ENCODE measurements at regions not wholly inside any gene's neighbourhood (a gene's known extent, or its start where the extent isn't known, plus 50 kb on each side); places are given as distances from the start of the nearest gene placed in this dataset.

GRCh38 chr10:4265964-4266363 lies 481.0 kb upstream of the KLF6 start:
- no peak for DNase-seq (ENCODE audit: low spot score)

- DNase-seq (ENCODE audit: low spot score), result no peak
These were observed 479.3 kb upstream of the KLF6 start for GRCh38 chr10:4264209-4264865.

- no peak for DNase-seq (ENCODE audit: low spot score)
These were observed 478.6 kb upstream of the KLF6 start for GRCh38 chr10:4263601-4263921.

GRCh38 chr10:4262870-4263600 lies 478.0 kb upstream of the KLF6 start:
- no peak for DNase-seq (ENCODE audit: low spot score)

- no peak for DNase-seq (ENCODE audit: low spot score)
These were observed 477.4 kb upstream of the KLF6 start for GRCh38 chr10:4262449-4262848.

GRCh38 chr10:4260483-4261124 lies 475.6 kb upstream of the KLF6 start:
- DNase-seq (ENCODE audit: low spot score), result no peak

- no peak for DNase-seq (ENCODE audit: low spot score)
These were observed 473.0 kb upstream of the KLF6 start for GRCh38 chr10:4257939-4258465.

- DNase-seq (ENCODE audit: low spot score), result no peak
These were observed 472.0 kb upstream of the KLF6 start for GRCh38 chr10:4256971-4257370.

GRCh38 chr10:4255751-4256150 lies 470.7 kb upstream of the KLF6 start:
- DNase-seq (ENCODE audit: low spot score), result no peak

- DNase-seq (ENCODE audit: low spot score), result no peak
These were observed 469.3 kb upstream of the KLF6 start for GRCh38 chr10:4254101-4254994.

GRCh38 chr10:4252701-4253100 lies 467.7 kb upstream of the KLF6 start:
- DNase-seq (ENCODE audit: low spot score), result no peak

GRCh38 chr10:4250587-4250887 lies 465.5 kb upstream of the KLF6 start:
- DNase-seq (ENCODE audit: low spot score), result no peak

- DNase-seq (ENCODE audit: low spot score), result no peak
These were observed 465.0 kb upstream of the KLF6 start for GRCh38 chr10:4249841-4250586.

GRCh38 chr10:4247379-4247778 lies 462.4 kb upstream of the KLF6 start:
- DNase-seq (ENCODE audit: low spot score), result no peak

GRCh38 chr10:4246881-4247358 lies 461.9 kb upstream of the KLF6 start:
- DNase-seq (ENCODE audit: low spot score), result no peak

GRCh38 chr10:4243651-4244050 lies 458.6 kb upstream of the KLF6 start:
- no peak for DNase-seq (ENCODE audit: low spot score)

- DNase-seq (ENCODE audit: low spot score), result no peak
These were observed 458.2 kb upstream of the KLF6 start for GRCh38 chr10:4243169-4243568.

GRCh38 chr10:4242561-4243035 lies 457.6 kb upstream of the KLF6 start:
- DNase-seq (ENCODE audit: low spot score), result no peak

- DNase-seq (ENCODE audit: low spot score), result peak; percentile 41
These were observed 456.8 kb upstream of the KLF6 start for GRCh38 chr10:4241724-4242345.

- DNase-seq (ENCODE audit: low spot score), result no peak
These were observed 455.7 kb upstream of the KLF6 start for GRCh38 chr10:4240608-4241197.
